Stimulated activated CD8-positive, alpha-beta memory T cell treated with anti-CD3 and anti-CD28 coated beads, Interleukin-7, amount 100 ng/mL, for 48 hours (primary cell): ENCODE measurements at regions not wholly inside any gene's neighbourhood (a gene's known extent, or its start where the extent isn't known, plus 50 kb on each side); places are given as distances from the start of the nearest gene placed in this dataset.

ENCODE experiments used
- DNase-seq, 2 donors: peaks; one replicate each; pipeline ENCODE4 v3.0.0-alpha.2; 2020; ENCODE audit warnings: low read depth in 1 of 2; ENCODE audit errors: extremely low read depth in 1 of 2

DNA sequence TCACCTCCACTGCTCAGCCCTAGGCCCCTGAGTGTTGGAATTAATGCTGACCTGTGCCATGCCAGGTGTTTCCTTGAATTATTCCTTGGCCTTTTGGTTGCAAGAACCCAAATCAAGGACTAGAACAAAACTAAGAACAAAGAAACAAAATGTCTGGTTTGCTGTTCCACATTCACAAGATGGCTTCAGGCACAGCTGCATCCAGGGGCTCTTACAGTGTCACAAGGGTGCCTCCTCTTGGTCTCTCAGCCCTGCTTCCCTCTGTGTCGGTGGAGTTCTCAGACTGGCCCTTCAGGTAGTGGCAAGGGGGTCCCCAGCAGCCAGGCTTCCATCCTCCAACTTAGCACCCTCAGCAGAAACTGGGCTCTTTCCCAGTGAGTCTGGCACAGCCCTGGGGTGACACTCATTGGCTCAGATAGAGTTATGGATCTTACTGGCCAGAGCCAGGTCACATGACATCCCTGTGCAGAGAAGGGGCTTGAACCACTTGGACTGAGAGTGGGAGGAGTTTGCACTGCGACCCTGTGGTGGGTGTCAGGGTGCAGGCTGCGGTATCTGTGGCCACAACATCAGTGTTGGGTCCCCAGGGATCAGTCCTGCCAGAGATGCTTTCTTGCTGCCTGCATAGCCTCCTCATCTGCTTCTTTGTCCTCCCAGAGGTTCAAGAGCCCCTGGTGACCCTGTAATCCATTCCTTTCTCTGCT is 427.7 kb upstream of the SULF2 start:
- no peak for DNase-seq

DNA sequence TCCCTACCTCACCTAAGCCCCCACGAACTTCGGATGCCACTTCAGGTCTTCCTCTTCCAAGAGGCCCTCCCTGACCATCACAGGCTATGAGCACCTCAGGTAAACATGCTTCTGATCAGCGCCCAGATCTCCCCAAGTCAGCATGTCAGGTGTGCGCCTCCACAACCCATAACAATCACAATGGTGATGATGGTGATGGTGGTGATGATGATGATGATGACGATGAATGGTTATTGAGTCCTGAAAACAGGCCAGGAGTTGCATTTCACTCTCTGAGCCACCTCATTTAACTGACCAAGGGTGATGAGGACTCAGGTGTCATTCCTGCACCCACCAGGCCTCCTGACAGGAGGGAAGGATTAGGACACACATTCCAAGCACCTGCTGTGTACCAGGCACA is 426.6 kb upstream of the SULF2 start:
- DNase-seq, result no peak

DNA sequence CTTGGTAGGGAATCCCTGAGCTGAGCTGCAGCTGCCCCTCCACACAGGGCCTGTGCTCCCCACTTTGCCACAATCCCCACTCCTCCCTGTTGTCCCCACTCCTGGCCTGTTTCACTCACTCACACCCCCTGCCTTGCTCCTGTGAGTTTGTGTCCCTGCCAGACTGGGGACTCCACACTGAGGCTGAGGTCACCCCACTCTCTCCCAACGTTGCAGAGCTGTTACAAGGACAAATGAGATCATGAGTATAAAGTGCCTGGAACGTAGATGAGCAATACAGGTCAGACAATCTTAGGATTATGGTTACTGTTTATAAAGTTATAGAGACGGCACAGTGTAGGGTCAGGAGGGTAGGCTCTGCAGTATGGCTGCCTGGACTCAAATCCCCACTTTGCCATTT is 426.0 kb upstream of the SULF2 start:
- DNase-seq, result no peak

- no peak for DNase-seq
These were observed 425.1 kb upstream of the SULF2 start for GRCh38 chr20:48210111-48211027.

DNA sequence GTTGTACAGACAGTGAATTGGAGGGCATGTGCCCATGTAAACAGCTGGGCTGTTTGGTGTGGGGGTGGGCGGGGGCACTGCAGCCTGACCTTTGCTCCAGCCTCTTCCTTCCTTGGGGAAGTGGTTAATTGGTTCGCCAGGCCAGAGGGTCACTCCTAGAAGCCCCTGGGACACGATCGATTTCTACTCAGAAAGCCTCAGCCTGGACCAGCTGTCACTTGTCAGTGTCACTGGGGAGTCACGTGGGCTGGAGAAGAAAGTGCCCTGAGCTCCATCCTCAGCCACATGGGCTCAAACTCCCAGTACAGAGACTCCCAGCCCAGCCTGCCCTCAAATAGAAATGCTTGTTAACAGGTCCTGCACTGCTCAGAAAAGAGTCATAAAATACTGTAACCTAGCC is 423.8 kb upstream of the SULF2 start:
- no peak for DNase-seq

DNA sequence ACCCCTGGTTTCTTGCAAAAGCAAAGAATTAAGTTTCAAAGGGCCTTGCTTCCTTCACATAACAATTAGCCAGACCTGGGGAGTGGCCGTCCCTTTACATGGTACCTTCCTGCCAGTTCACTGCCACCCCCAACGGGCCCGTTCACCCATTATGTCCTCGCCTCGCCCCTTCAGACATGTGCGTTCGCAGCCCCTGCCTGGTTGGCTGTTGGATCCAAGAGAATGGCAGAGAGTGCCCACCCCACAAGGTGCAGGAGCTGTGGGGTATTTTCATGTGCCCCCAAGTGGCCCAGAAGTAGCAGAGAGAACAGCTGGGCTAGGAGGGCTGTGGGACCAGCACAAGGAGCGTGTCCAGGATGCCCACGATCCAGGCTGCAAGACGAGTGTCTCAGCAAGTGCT is 422.9 kb upstream of the SULF2 start:
- no peak for DNase-seq

DNA sequence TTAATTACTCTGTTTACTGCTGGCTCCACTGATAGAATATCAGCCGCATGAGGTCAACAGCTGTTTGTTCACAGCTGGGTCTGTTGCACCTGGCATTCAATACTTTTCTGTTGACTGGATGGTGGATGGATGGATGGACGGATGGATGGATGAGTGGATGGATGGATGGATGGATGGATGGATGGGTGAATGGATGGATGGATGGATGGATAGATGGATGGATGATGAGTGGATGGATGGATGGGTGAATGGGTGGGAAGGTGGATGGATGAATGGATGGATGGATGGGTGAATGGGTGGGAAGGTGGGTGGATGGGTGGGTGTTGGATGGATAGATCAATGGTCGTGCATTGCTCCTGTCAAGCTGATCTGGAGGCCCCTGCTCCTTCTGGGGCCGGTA is 422.2 kb upstream of the SULF2 start:
- DNase-seq, result no peak

DNA sequence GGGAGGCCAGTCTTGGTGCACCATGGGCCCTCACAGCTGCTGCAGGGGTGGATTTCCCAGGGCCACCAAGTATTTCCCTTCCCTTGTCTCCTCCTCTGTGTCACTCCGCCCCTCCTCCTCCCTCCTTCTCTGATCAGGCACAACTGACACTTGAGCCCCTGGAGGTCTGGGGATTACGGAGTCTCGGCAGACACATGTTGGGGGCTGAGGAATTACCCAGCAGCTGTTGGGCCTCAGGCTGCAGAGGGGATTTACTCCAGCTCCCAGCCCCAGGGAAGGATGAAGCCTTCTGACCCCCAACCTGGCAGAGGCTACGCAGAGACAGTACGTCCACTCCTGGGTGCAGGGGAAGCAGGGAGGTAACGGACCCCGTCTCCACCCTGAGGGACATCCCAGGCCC is 420.5 kb upstream of the SULF2 start:
- DNase-seq, result no peak

DNA sequence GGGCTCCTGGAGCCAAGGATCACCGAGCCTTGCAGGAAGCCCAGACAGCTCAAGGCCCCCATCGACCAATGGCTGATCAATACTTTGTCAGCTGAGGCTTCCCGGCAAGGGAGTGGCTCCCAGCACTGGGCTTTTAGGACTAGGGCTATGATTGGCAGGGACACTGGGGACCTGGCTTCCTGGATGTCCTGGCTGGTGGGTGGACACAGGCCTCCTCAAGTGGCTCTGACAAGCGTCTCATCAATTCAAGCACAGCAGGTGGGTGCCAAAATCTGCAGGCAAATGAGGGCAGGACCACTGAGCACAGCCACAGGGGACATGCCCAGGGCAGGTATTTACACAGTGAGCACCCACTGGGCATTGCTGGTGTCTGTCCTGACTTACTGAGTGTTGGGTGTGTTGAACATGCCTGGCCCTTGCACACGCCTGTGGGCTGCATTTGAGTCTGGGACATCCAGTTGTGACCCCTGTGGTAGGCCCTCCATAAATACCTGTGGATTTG is 420.1 kb upstream of the SULF2 start:
- no peak for DNase-seq

GRCh38 chr20:48204499-48204898 is 419.2 kb upstream of the SULF2 start:
- no peak for DNase-seq

- no peak for DNase-seq
These were observed 418.0 kb upstream of the SULF2 start for GRCh38 chr20:48203252-48203651.

DNA sequence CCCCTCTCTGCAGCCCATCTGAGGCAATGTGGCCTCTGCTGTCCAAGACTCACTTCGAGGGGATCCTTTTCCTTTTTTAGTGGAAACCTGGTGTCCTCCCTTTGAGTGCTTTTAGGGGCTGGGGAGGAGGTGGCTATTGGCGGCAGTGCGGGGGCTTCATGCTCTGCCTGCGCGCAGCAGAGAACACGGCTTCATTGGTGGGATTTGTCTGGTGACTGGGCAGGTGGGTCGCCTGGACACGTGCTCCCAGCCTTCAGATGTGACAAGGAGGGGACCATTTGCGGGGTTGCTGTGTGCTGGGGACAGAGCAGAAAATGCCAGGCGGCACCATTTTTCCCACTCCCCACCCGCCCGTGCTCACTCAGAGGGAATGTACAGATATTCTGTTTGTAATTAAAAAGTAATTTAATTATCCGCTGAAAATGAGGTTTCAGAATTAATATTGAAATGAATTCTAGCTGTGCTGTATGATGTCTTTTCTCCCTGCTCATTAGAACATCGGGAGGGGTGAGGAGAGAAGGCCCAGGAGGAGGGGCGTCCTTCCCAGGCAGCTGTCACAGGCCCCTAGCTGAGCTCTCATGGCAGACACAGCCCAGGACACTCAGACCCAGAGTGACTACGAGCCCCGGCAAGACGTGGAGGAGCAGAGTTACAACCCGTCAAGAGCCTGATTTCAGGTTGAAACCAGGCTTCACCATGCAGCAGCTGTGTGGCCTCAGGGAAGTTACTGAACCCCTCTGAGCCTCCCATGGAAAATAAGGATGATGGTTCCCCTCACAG is 417.2 kb upstream of the SULF2 start:
- DNase-seq, result no peak

DNA sequence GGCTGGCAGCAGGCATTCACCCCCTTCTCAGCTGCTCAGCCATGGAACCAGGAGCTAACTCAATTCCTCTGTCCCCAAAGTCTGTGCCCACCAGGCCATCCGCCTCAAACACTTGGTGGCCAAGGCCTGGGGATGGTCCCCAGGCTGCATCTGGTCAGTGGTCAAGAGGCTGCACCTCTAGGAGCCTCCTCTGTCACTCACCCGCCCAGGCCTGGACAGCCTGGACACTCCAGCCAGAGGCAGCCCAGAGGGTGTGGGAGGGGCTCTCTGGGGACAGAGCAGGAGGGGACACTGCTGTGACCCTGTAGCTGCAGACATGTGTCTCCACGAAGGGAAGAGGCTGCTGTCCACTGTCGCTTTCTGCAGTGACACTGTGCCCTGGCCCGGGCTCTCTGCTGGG is 416.6 kb upstream of the SULF2 start:
- no peak for DNase-seq

DNA sequence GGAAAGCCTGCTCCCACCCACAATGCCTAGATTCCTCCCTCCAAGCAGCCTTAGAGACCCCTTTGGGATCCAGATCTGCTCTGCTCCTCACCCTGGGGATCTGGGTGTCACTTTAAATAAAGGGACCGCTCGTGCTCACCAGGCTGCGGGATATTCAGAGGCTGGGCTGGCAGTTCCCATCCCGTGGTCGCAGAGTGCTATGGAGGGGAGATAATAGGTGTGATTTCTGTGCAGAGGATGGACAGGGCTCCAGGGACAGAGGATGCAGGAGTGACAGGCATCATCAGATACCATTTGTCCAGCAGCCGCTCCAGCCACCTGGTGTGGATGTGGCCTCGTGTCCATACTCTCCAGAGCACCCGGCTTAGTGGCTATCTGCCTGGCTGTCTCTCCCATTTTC is 415.9 kb upstream of the SULF2 start:
- DNase-seq, result no peak

DNA sequence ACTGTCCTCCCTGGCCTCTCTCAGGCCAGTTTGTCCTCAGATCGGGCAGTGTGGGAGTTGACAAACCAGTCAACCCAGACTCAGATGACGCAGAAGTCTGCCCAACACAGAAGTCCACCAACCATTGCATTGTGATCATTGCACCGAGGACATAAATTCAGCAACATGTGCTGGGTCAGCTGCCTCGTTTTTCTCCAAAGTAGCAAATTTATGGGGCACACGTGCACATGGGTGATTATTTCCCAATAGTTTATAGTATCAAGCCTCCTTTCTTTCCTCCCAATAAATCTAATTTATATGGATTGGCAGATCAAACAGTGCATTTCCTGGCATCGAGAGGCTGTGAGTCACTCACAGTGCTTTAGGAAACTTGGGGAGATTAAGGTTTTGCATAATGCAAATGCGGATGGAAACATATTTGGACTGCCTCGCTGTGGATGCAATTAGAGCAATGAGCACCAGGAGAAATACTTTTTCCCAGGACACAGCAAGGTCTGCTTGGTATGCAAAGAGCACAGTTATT is 413.7 kb upstream of the SULF2 start:
- DNase-seq, result no peak

- DNase-seq, result no peak
These were observed 411.8 kb upstream of the SULF2 start for GRCh38 chr20:48197066-48197465.

DNA sequence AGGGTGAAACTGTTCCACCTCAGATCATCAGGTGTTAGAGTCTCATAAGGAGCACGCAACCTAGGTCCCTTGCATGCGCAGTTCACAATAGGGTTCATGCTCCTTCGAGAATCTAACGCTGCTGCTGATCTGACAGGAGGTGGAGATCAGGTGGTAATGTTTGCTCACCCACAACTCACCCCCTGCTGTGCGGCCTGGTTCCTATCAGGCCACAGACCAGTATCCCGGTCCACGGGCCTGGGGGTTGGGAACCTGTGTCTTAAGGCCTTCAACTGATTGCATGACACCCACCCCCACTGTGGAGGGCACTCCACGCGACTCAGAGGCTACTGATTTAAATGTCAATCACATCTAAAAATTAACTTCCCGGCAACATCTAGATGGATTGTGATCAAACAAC is 411.2 kb upstream of the SULF2 start:
- DNase-seq, result no peak

DNA sequence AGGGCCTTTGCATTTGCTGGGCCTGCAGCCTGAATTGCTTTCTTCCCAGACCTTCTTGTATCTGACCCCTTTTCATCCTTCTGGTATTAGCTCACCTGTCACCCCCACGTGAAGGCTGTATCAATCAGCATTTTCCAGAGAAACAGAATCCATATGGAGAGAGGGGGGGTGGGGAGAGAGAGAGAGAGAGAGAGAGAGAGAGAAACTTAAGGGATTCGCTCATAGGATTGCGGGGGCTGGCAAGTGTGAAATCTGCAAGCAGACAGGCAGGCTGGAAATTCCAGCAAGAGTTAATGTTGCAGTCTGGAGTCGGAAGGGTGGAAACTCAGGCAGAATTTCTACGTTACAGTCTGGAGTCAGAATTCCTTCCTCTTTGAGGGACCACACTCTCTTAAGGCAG is 410.7 kb upstream of the SULF2 start:
- DNase-seq, result no peak

DNA sequence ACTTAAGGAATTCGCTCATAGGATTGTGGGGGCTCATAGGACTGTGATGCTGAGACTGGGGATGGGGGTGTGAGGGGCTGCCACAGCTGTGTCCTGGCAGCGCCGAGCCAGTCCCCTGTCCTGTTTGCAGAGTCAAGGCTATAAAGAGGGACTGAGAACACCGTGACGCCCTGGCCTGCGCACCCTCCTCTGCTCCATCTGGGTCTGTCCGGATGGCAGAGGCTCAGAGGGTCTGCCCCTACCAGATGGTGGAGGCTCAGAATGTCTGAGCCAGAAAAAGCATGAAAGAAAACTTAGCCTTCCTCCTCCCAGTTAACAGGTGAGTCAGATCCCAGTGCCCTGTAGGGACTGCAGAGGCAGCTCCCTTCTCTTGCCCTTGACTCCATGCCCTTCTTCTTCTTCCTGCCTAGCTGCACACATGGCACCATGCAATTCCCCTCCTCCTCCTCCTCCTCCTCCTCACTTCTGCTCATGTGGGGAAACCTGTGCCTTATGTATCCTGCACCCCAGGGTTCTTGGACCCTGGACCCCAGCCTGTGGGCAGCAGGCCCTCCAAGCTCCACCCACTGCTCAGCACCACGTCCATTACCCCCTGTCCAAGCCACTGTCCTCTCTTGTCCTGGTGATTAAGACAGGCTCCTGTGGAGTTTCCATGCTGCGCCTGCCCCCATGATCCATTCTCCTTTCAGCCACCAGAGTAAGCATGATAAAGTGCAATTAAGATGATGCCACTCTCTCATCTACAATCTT is 410.0 kb upstream of the SULF2 start:
- DNase-seq, result no peak

DNA sequence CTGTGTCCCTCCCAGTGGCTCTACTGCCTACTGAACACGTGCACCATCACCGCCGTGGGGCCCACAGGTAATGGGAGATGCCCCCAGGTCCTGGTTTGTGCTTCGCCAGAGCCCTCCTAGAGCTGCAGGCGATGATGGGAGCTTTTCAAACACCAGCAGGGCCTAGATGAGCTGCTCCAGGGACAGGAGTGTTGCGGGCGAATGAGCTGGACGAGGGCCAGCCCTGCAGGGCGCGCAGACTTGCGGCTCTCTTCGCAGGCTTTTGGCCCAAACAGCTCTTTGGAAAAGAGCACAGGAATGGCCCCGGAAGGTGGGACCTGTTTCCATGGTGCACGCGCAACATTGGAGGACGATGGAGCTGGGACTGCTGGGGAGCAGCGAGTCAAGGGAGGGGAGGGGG is 409.3 kb upstream of the SULF2 start:
- no peak for DNase-seq
